ENCODE measurements at regions not wholly inside any gene's neighbourhood (a gene's known extent, or its start where the extent isn't known, plus 50 kb on each side); places are given as distances from the start of the nearest gene placed in this dataset.

DNA sequence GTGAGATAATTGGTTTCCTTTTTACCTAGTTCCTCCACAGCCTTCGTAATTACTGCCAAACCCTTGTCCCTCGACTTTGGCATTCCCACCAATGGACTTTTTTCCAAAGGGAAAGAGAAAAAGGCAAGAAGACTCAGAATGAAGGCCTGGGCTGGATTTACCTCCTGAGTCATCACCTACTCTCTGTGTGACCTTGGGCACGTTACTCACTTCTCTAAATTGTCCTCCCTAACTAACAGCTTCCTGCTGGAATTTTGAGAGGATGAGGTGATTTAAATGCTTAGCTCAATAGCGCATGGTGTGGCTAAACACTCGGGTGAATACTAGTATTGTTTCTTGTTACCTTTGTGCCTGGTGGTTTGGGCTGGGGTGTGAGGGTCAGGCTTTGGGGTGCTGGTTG is 146.6 kb downstream of the DHX35 start:
- no peaks in the 10 kb centered on the region for H3K9me1 ChIP-seq (replicated peaks; ENCODE audit: control insufficient read depth, extremely low read depth, insufficient read depth, low read length)
- FAIRE-seq, result peak; percentile 82
- POLR2A ChIA-PET, result interaction anchor here (1.3 kb wide), 1 partner anchor 1580 kb away, joined by 3 read pairs; the partner anchor contains the start of gene MAFB
- BruUV-seq (replicated peaks), result no TSS peak
- H3K4me2 ChIP-seq (ENCODE audit: insufficient read depth, low read length), result peak overlapping the region; percentile 37
- no peaks in the 10 kb centered on the region for H3K9me3 ChIP-seq (replicated peaks; ENCODE audit: control insufficient read depth, insufficient read depth, low read length)
- peaks cover 22% of the 10 kb centered on the region for H3K4me1 ChIP-seq (ENCODE audit: control insufficient read depth, extremely low read depth, insufficient read depth, low read length)
- dilution Hi-C loops (cut with MboI; ENCODE audit: extremely low pct_ligation_motif_present, low sequenced_read_pairs), result no loop called here
- TF ChIP-seq FOS (IDR thresholded peaks at IDR 0.05; ENCODE audit: borderline replicate concordance, insufficient read depth, low read length) (peak; percentile 86), POLR2A (IDR thresholded peaks at IDR 0.05; ENCODE audit: low read depth, low read length) (no peak), JUN (IDR thresholded peaks at IDR 0.05; ENCODE audit: borderline replicate concordance, insufficient read depth, insufficient read length, low read depth) (peak; percentile 81)
- H3K79me2 ChIP-seq (ENCODE audit: control insufficient read depth, insufficient read depth, low read length), result no peaks in the 10 kb centered on the region
- intact Hi-C loops (cut with micrococcal nuclease), result loop anchor here (2.0 kb wide), 1 partner anchor 58 kb away; no protein-coding TSS in a partner anchor
- DNase-seq (ENCODE audit: low read depth, low spot score), result peak; percentile 49
- peaks cover 2 to 17% of the 10 kb centered on the region in 2 experiments for H3K27me3 ChIP-seq (ENCODE audit: control insufficient read depth in 2 of 2, insufficient read depth in 2 of 2, low read length in 2 of 2)
- no peaks in the 10 kb centered on the region for H3K36me3 ChIP-seq (ENCODE audit: control insufficient read depth in 2 of 2, extremely low read depth in 1 of 2, insufficient read depth in 2 of 2, low read length in 2 of 2)
- H3K4me3 ChIP-seq (replicated peaks in 1 of 3; ENCODE audit: insufficient read depth in 1 of 3, low read depth in 1 of 3, low read length in 3 of 3), result no peak overlapping the region
- peak overlapping the region; percentile 45 for H3K27ac ChIP-seq (ENCODE audit: insufficient read depth, low read depth, low read length)
- no peaks in the 10 kb centered on the region for H4K20me1 ChIP-seq (replicated peaks; ENCODE audit: control insufficient read depth, extremely low read depth, insufficient read depth, low read length)
- H3K9ac ChIP-seq (replicated peaks; ENCODE audit: extremely low read depth, insufficient read depth, low read length), result no peak overlapping the region
- CTCF ChIA-PET, result interaction anchor here (0.6 to 1.8 kb wide), 6 partner anchors 13 to 1854 kb away, joined by 3 to 11 read pairs (median 4); no protein-coding TSS in a partner anchor
- no peak overlapping the region for H2AFZ ChIP-seq (ENCODE audit: low read depth, low read length)

- no peak overlapping the region for H3K4me3 ChIP-seq (replicated peaks in 1 of 3; ENCODE audit: insufficient read depth in 1 of 3, low read depth in 1 of 3, low read length in 3 of 3)
- DNase-seq (ENCODE audit: low read depth, low spot score), result no peak
- H3K27me3 ChIP-seq (ENCODE audit: control insufficient read depth in 2 of 2, insufficient read depth in 2 of 2, low read length in 2 of 2), result peaks cover 2 to 10% of the 10 kb centered on the region in 2 experiments
- CTCF ChIA-PET, result interaction anchor here (1.8 to 3.6 kb wide), 2 partner anchors 26 to 1855 kb away, joined by 10 to 14 read pairs; no protein-coding TSS in a partner anchor
- no peaks in the 10 kb centered on the region for H3K9me1 ChIP-seq (replicated peaks; ENCODE audit: control insufficient read depth, extremely low read depth, insufficient read depth, low read length)
- intact Hi-C loops (cut with micrococcal nuclease), result loop anchor here (2.0 kb wide), 1 partner anchor 57 kb away; no protein-coding TSS in a partner anchor
- no TSS peak for BruUV-seq (replicated peaks)
- H3K9ac ChIP-seq (replicated peaks; ENCODE audit: extremely low read depth, insufficient read depth, low read length), result no peak overlapping the region
- H2AFZ ChIP-seq (ENCODE audit: low read depth, low read length), result no peak overlapping the region
- H3K4me2 ChIP-seq (ENCODE audit: insufficient read depth, low read length), result peak overlapping the region; percentile 2
- no peaks in the 10 kb centered on the region for H3K79me2 ChIP-seq (ENCODE audit: control insufficient read depth, insufficient read depth, low read length)
- POLR2A ChIA-PET, result no interaction called here
- TF ChIP-seq MYC (IDR thresholded peaks at IDR 0.05; ENCODE audit: low read depth, low read length) (no peak), GATA2 (IDR thresholded peaks at IDR 0.05; ENCODE audit: insufficient read depth, insufficient read length, low read depth, low read length) (no peak), FOS (IDR thresholded peaks at IDR 0.05; ENCODE audit: borderline replicate concordance, insufficient read depth, low read length) (no peak), JUN (IDR thresholded peaks at IDR 0.05; ENCODE audit: borderline replicate concordance, insufficient read depth, insufficient read length, low read depth) (no peak), CTCF (IDR thresholded peaks at IDR 0.05; ENCODE audit: extremely low read depth in 1 of 2, insufficient read depth in 1 of 2, low read depth in 1 of 2, low read length in 2 of 2) (no peak), POLR2AphosphoS5 (IDR thresholded peaks at IDR 0.05; ENCODE audit: insufficient read depth, low read depth, low read length) (no peak), POLR2A (IDR thresholded peaks at IDR 0.05; ENCODE audit: low read depth, low read length) (no peak), EZH2 (IDR thresholded peaks at IDR 0.05; ENCODE audit: borderline replicate concordance, low read depth, low read length, severe bottlenecking) (no peak)
- TF ChIP-seq, protein P1, sequence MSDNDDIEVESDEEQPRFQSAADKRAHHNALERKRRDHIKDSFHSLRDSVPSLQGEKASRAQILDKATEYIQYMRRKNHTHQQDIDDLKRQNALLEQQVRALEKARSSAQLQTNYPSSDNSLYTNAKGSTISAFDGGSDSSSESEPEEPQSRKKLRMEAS (IDR thresholded peaks at IDR 0.05; ENCODE audit: insufficient read depth, insufficient read length), result no peak
- FAIRE-seq, result no peak
- H3K36me3 ChIP-seq (ENCODE audit: control insufficient read depth in 2 of 2, extremely low read depth in 1 of 2, insufficient read depth in 2 of 2, low read length in 2 of 2), result no peaks in the 10 kb centered on the region
- H4K20me1 ChIP-seq (replicated peaks; ENCODE audit: control insufficient read depth, extremely low read depth, insufficient read depth, low read length), result no peaks in the 10 kb centered on the region
- H3K9me3 ChIP-seq (replicated peaks; ENCODE audit: control insufficient read depth, insufficient read depth, low read length), result no peaks in the 10 kb centered on the region
- no peak overlapping the region for H3K27ac ChIP-seq (ENCODE audit: insufficient read depth, low read depth, low read length)
- peaks cover 22% of the 10 kb centered on the region for H3K4me1 ChIP-seq (ENCODE audit: control insufficient read depth, extremely low read depth, insufficient read depth, low read length)
- dilution Hi-C loops (cut with MboI; ENCODE audit: extremely low pct_ligation_motif_present, low sequenced_read_pairs), result no loop called here
These were observed 145.6 kb downstream of the DHX35 start for GRCh38 chr20:39107741-39108140.
